ENCODE measurements at regions not wholly inside any gene's neighbourhood (a gene's known extent, or its start where the extent isn't known, plus 50 kb on each side); places are given as distances from the start of the nearest gene placed in this dataset.

DNA sequence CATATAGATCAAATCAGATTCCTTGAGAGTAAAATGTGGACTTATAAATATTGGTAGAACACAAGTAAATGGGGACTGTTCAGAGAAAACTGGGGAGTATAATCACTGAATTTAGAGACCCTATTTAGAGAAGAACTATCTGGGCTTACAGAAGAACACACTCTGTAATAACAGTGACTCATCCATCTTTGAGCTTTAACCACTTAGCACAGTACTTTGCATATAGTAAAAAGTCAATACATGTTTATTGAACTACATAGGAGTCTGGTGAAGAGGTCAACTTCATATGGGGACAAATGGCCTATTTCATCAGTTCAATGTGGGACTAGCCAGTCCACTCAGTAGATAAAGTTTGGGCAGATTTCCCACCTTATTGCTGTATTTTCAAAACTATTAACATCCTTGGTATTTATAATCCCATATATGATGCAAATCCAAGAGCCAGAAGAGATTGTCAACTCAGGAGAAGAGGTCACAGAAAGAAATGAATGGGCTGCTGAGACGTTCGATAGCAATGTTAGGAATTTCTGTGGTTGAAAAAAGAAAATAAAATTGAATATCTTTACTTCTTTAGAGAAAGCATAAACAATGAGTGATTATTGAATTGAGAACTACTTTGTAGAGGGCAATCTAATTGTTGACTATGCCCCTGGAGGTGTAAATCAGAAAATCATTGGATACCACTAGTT, 119.3 kb upstream of the CACNA2D1 start:
- no peak overlapping the region for H3K27ac ChIP-seq
- ATAC-seq (ENCODE audit: insufficient number of reproducible peaks, low FRiP score, low read depth) = no peak
- H3K36me3 ChIP-seq = no peaks in the 10 kb centered on the region
- DNase-seq (ENCODE audit: low spot score) = no peak
- H3K4me3 ChIP-seq = no peak overlapping the region
- no peaks in the 10 kb centered on the region for H3K27me3 ChIP-seq (replicated peaks; ENCODE audit: insufficient read depth)
- H3K4me1 ChIP-seq (ENCODE audit: control insufficient read depth in 1 of 2, low read depth in 2 of 2) = peaks cover 0 to 12% of the 10 kb centered on the region in 2 donors
- TF ChIP-seq, protein P1, sequence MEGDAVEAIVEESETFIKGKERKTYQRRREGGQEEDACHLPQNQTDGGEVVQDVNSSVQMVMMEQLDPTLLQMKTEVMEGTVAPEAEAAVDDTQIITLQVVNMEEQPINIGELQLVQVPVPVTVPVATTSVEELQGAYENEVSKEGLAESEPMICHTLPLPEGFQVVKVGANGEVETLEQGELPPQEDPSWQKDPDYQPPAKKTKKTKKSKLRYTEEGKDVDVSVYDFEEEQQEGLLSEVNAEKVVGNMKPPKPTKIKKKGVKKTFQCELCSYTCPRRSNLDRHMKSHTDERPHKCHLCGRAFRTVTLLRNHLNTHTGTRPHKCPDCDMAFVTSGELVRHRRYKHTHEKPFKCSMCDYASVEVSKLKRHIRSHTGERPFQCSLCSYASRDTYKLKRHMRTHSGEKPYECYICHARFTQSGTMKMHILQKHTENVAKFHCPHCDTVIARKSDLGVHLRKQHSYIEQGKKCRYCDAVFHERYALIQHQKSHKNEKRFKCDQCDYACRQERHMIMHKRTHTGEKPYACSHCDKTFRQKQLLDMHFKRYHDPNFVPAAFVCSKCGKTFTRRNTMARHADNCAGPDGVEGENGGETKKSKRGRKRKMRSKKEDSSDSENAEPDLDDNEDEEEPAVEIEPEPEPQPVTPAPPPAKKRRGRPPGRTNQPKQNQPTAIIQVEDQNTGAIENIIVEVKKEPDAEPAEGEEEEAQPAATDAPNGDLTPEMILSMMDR (IDR thresholded peaks at IDR 0.05) = no peak
- H3K9me3 ChIP-seq = no peaks in the 10 kb centered on the region

DNA sequence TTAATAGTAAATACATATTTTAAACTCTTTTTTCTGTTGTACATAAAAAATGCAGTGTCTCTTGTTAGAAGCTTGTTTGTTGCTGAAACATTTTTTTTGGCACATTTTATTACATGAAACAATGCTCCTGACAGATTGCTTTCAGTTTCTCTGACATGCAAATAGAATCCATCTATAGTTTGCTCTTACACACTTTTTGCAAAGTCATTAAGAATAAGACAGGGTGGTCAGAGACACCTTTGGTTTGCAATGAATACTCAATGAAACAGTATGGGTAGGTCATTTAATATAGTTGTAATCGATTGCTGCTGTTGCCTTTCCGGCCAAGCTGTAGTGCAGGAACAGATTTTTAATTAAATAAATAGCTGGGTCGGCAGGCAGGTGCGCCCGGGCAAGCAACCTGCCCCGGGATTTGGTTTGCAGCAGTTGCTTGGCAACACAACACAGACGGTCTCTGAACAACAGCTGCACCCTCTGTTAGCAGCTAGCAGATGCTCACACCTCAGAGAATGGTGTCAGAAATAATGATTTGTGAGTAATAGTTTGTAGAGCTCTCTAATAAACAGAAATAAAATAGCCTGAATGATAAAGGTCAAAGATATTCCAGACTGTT, 115.7 kb upstream of the CACNA2D1 start:
- TF ChIP-seq, protein P1 (IDR thresholded peaks at IDR 0.05) = no peak
- no peak for DNase-seq (ENCODE audit: low spot score)
- no peak for ATAC-seq (ENCODE audit: insufficient number of reproducible peaks, low FRiP score, low read depth)
- no peaks in the 10 kb centered on the region for H3K27me3 ChIP-seq (replicated peaks; ENCODE audit: insufficient read depth)
- H3K36me3 ChIP-seq = no peaks in the 10 kb centered on the region
- H3K9me3 ChIP-seq = no peaks in the 10 kb centered on the region
- H3K4me3 ChIP-seq = no peak overlapping the region
- H3K27ac ChIP-seq = no peak overlapping the region
- no peaks in the 10 kb centered on the region for H3K4me1 ChIP-seq (ENCODE audit: control insufficient read depth in 1 of 2, low read depth in 2 of 2)

DNA sequence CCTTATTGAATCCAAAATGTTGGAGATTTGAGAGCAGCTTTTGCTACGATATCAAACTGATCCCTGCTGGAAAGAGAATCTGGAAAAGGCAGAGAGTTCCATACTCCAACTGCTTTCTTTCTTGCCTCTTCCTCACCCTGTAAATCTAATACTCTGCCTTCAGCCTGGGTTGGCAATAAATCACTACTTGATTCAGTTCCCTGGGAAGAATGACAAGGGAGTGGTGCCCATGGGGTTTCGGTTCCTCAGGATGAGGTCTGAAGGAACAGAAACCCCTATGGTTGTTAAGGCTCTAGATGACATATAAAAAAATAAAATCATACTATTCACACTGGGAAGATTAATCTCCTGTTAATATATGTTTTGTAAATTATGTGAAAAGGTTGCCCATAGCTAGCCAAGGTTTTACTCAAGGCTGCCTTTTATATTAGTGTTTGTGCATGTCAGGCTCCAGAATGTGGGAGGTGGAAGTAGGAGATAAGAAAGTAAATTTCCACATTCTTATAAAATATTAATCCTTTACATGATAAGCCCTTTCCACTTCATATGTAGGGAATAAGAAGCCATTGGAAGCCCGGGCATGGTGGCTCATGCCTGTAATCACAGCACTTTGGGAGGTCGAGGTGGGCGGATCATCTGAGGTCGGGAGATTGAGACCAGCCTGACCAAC, 106.2 kb upstream of the CACNA2D1 start:
- TF ChIP-seq, protein P1 (IDR thresholded peaks at IDR 0.05) = no peak
- Histone ChIP-seq H3K4me3 (no peak overlapping the region), H3K4me1 (ENCODE audit: control insufficient read depth in 1 of 2, low read depth in 2 of 2) (no peaks in the 10 kb centered on the region), H3K27me3 (replicated peaks; ENCODE audit: insufficient read depth) (no peaks in the 10 kb centered on the region), H3K9me3 (no peaks in the 10 kb centered on the region), H3K36me3 (no peaks in the 10 kb centered on the region), H3K27ac (no peak overlapping the region)
- ATAC-seq (ENCODE audit: insufficient number of reproducible peaks, low FRiP score, low read depth) (no peak), DNase-seq (ENCODE audit: low spot score) (no peak)

DNA sequence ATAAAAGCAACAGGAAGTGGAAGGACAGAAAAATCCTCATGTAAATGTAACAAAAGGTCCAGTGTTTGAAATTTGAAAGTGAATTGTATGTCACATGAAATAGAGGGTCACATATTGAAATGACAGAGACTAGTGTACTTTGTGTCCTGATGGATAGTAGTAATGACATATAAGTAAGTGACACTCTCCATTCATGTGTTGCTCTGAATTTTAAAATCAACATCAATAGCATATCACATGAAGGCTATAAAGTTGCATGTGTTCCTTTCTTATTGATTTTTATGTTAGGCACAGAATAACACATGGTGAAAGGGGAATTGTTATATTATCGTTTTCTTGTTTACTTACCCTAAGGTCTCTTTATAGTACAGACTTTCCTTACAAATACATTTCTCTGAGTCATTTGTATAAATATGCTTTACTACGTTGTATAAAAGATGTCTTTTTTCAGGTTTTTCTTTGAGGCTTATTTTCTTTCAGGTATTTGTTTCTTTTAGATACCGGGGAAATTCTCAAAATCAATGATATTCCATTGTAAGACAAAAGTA, 104.6 kb upstream of the CACNA2D1 start:
- DNase-seq (ENCODE audit: low spot score) (no peak), ATAC-seq (ENCODE audit: insufficient number of reproducible peaks, low FRiP score, low read depth) (no peak)
- Histone ChIP-seq H3K4me3 (no peak overlapping the region), H3K4me1 (ENCODE audit: control insufficient read depth in 1 of 2, low read depth in 2 of 2) (no peaks in the 10 kb centered on the region), H3K27ac (no peak overlapping the region), H3K27me3 (replicated peaks; ENCODE audit: insufficient read depth) (no peaks in the 10 kb centered on the region), H3K9me3 (no peaks in the 10 kb centered on the region), H3K36me3 (no peaks in the 10 kb centered on the region)
- TF ChIP-seq, protein P1 (IDR thresholded peaks at IDR 0.05) = no peak

DNA sequence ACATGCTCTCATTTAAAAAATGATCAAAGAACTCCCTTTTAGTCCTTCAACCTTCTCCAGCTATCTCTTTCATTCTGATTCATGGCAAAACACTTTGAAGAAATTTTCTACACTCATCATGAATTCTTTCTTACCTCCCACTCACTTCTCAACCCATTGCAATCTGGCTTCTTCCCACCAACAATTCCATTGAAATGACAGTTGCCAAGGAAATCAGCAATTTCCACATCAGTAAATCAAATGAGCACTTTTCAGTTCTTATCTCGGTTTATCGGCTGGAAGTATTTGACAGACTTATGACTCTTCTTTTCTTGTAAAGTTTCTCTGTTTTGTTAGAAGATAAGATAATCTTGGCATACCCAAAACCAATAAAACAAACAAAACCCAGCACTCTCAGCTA, 99.1 kb upstream of the CACNA2D1 start:
- Histone ChIP-seq H3K9me3 (no peaks in the 10 kb centered on the region), H3K4me3 (no peak overlapping the region), H3K27me3 (replicated peaks; ENCODE audit: insufficient read depth) (no peaks in the 10 kb centered on the region), H3K36me3 (no peaks in the 10 kb centered on the region), H3K4me1 (ENCODE audit: control insufficient read depth in 1 of 2, low read depth in 2 of 2) (no peaks in the 10 kb centered on the region), H3K27ac (no peak overlapping the region)
- TF ChIP-seq, protein P1 (IDR thresholded peaks at IDR 0.05) = no peak
- DNase-seq (ENCODE audit: low spot score) (no peak), ATAC-seq (ENCODE audit: insufficient number of reproducible peaks, low FRiP score, low read depth) (no peak)
